ENCODE measurements at regions not wholly inside any gene's neighbourhood (a gene's known extent, or its start where the extent isn't known, plus 50 kb on each side); places are given as distances from the start of the nearest gene placed in this dataset.

GRCh38 chr22:49213731-49214352 is 613.8 kb downstream of the BRD1 start:
- Histone ChIP-seq H3K27ac (ENCODE audit: low read depth, low read length) (no peak overlapping the region), H3K4me3 (ENCODE audit: low read length) (no peak overlapping the region), H3K9me2 (replicated peaks; ENCODE audit: control insufficient read depth, low read length) (no peaks in the 10 kb centered on the region), H3K36me3 (ENCODE audit: control insufficient read depth, low read length) (no peaks in the 10 kb centered on the region), H4K20me1 (ENCODE audit: control insufficient read depth, insufficient read depth, low read depth, low read length) (no peaks in the 10 kb centered on the region), H3K79me2 (ENCODE audit: control insufficient read depth, low read length) (no peaks in the 10 kb centered on the region), H3K9me3 (ENCODE audit: control insufficient read depth, insufficient read depth, low read length) (no peaks in the 10 kb centered on the region), H3F3A (ENCODE audit: control insufficient read depth, insufficient read depth) (no peaks in the 10 kb centered on the region), H3K4me2 (ENCODE audit: low read length) (no peak overlapping the region), H3K27me3 (ENCODE audit: control insufficient read depth, low read length) (no peaks in the 10 kb centered on the region), H3K4me1 (ENCODE audit: control insufficient read depth, low read length) (no peaks in the 10 kb centered on the region)
- TF ChIP-seq, protein P1, sequence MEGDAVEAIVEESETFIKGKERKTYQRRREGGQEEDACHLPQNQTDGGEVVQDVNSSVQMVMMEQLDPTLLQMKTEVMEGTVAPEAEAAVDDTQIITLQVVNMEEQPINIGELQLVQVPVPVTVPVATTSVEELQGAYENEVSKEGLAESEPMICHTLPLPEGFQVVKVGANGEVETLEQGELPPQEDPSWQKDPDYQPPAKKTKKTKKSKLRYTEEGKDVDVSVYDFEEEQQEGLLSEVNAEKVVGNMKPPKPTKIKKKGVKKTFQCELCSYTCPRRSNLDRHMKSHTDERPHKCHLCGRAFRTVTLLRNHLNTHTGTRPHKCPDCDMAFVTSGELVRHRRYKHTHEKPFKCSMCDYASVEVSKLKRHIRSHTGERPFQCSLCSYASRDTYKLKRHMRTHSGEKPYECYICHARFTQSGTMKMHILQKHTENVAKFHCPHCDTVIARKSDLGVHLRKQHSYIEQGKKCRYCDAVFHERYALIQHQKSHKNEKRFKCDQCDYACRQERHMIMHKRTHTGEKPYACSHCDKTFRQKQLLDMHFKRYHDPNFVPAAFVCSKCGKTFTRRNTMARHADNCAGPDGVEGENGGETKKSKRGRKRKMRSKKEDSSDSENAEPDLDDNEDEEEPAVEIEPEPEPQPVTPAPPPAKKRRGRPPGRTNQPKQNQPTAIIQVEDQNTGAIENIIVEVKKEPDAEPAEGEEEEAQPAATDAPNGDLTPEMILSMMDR (IDR thresholded peaks at IDR 0.05; ENCODE audit: low read depth, low read length, poor library complexity, severe bottlenecking) = no peak
- no peak for TF ChIP-seq EZH2phosphoT487 (IDR thresholded peaks at IDR 0.05; ENCODE audit: borderline replicate concordance, low read length)

DNA sequence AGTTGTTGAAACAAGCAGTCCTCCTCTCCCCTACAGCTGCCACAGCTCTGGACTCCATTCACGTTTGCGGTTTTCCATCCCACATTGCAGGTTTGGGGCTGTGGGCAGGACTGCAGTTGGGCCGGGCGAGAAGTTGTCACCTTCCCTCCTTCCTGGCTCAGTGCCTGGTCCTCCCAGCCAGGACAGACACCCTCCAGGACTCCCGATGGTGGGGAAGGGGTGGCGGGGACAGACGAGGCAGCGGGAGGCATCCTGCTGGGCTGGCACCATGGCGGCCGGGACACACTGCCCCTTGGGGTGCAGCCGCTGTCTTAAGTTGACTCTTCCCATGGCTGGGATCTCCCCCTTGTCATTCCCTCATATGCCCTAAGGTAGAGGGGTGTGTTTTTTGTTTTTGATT is 615.2 kb downstream of the BRD1 start:
- no peaks in the 10 kb centered on the region for H4K20me1 ChIP-seq (ENCODE audit: control insufficient read depth, insufficient read depth, low read depth, low read length)
- no peak overlapping the region for H3K27ac ChIP-seq (ENCODE audit: low read depth, low read length)
- H3K4me3 ChIP-seq (ENCODE audit: low read length) = no peak overlapping the region
- no peaks in the 10 kb centered on the region for H3K4me1 ChIP-seq (ENCODE audit: control insufficient read depth, low read length)
- no peaks in the 10 kb centered on the region for H3F3A ChIP-seq (ENCODE audit: control insufficient read depth, insufficient read depth)
- no peaks in the 10 kb centered on the region for H3K27me3 ChIP-seq (ENCODE audit: control insufficient read depth, low read length)
- H3K4me2 ChIP-seq (ENCODE audit: low read length) = no peak overlapping the region
- H3K79me2 ChIP-seq (ENCODE audit: control insufficient read depth, low read length) = no peaks in the 10 kb centered on the region
- no peaks in the 10 kb centered on the region for H3K9me3 ChIP-seq (ENCODE audit: control insufficient read depth, insufficient read depth, low read length)
- TF ChIP-seq, protein P1 (IDR thresholded peaks at IDR 0.05; ENCODE audit: low read depth, low read length, poor library complexity, severe bottlenecking) = no peak
- no peaks in the 10 kb centered on the region for H3K9me2 ChIP-seq (replicated peaks; ENCODE audit: control insufficient read depth, low read length)
- no peaks in the 10 kb centered on the region for H3K36me3 ChIP-seq (ENCODE audit: control insufficient read depth, low read length)

DNA sequence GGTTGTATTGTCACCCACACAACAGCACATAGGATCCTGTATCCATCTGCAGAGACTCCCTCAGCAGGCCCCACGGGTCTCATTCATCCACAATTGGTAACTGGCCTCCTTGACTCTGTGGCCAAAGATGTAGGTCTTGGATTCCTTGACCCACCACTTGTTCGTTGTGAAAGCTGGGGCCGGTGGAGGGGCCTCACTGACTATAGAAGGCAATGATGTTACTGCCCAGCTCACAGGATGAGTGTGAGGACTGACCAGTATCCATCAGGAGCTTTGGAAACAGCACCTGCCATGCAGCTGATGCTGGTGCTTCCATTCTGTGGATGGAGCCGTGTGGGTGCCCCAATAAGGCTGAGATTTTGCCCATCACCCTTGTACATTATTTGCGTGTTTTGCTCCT is 615.7 kb downstream of the BRD1 start:
- Histone ChIP-seq H3K9me3 (ENCODE audit: control insufficient read depth, insufficient read depth, low read length) (no peaks in the 10 kb centered on the region), H3K4me3 (ENCODE audit: low read length) (no peak overlapping the region), H3K79me2 (ENCODE audit: control insufficient read depth, low read length) (no peaks in the 10 kb centered on the region), H3K4me1 (ENCODE audit: control insufficient read depth, low read length) (no peaks in the 10 kb centered on the region), H3K27ac (ENCODE audit: low read depth, low read length) (no peak overlapping the region), H3K9me2 (replicated peaks; ENCODE audit: control insufficient read depth, low read length) (no peaks in the 10 kb centered on the region), H3K36me3 (ENCODE audit: control insufficient read depth, low read length) (no peaks in the 10 kb centered on the region), H3K27me3 (ENCODE audit: control insufficient read depth, low read length) (no peaks in the 10 kb centered on the region), H3K4me2 (ENCODE audit: low read length) (no peak overlapping the region), H4K20me1 (ENCODE audit: control insufficient read depth, insufficient read depth, low read depth, low read length) (no peaks in the 10 kb centered on the region), H3F3A (ENCODE audit: control insufficient read depth, insufficient read depth) (no peaks in the 10 kb centered on the region)
- TF ChIP-seq, protein P1 (IDR thresholded peaks at IDR 0.05; ENCODE audit: low read depth, low read length, poor library complexity, severe bottlenecking) = no peak
- TF ChIP-seq EZH2phosphoT487 (IDR thresholded peaks at IDR 0.05; ENCODE audit: borderline replicate concordance, low read length) = no peak
